HepG2 (cell line): ENCODE measurements at regions not wholly inside any gene's neighbourhood (a gene's known extent, or its start where the extent isn't known, plus 50 kb on each side); places are given as distances from the start of the nearest gene placed in this dataset.
A peak's percentile ranks its signal among the peaks of the same experiment; 100 is the strongest.

Experiments used
- ATAC-seq: fragments of 200-7000 bp; cut with Tn5 transposase; 3 replicates; pipeline ENCODE4 v1.9.1; 2020; ENCODE audit warnings: mild to moderate bottlenecking, moderate library complexity
- BruUV-seq: library from RNA; stranded (reverse); fragments of 400-500 nt; replicated peaks from 2 replicates; lab custom pipeline; 2021; lab: Mats Ljungman, UMichigan
- CTCF ChIA-PET: fragments of 300-600 bp; formaldehyde crosslinking; extraction: SDS; loops from one replicate; lab custom pipeline; 2021; ENCODE audit warnings: low total read pairs, inconsistent platforms, low intra/inter-chr PET ratio; lab: Yijun Ruan, JAX
- POLR2A ChIA-PET: fragments of 350-600 bp; sonication (Branson Sonifier 250); formaldehyde crosslinking; loops from one replicate; lab custom pipeline; 2020; ENCODE audit warnings: antibody characterized with exemption, inconsistent platforms; lab: Yijun Ruan, JAX
- DNase-seq: peaks from one replicate; pipeline ENCODE4 v3.0.0-alpha.2; 2015; ENCODE audit warnings: low spot score
- FAIRE-seq: peaks from 3 replicates; lab custom pipeline; 2011; peaks lifted over from hg19 to GRCh38; lab: Jason Lieb, UNC
- H2AFZ ChIP-seq: one replicate; pipeline ENCODE4 v1.6.1; 2011; ENCODE audit warnings: low read length, inconsistent platforms
- H3K27ac ChIP-seq: fragments of 300-600 bp; 3 replicates; pipeline ENCODE4 v1.8.0; 2011; ENCODE audit warnings: mixed run types, mild to moderate bottlenecking, mixed read lengths, low read length, inconsistent platforms; ENCODE audit not compliant: insufficient read depth; ENCODE audit errors: extremely low read length
- H3K27me3 ChIP-seq, 2 experiments: fragments of 200-600 bp in 1 of 2; 2 replicates in 1 of 2; 3 replicates in 1 of 2; pipeline versions ENCODE4 v1.6.0 to v1.8.0; 2011; ENCODE audit warnings: low read length in 2 of 2, mild to moderate bottlenecking in 2 of 2, moderate library complexity in 2 of 2, inconsistent platforms in 1 of 2; ENCODE audit not compliant: insufficient read depth in 2 of 2, control insufficient read depth in 1 of 2
- H3K36me3 ChIP-seq, 2 experiments: fragments of 200-600 bp in 1 of 2; replicated peaks in 1 of 2; 2 replicates in 1 of 2; 3 replicates in 1 of 2; pipeline versions ENCODE4 v1.5.1 to v1.8.0; 2011; ENCODE audit warnings: low read length in 2 of 2, inconsistent platforms in 1 of 2; ENCODE audit not compliant: insufficient read depth in 2 of 2, control insufficient read depth in 1 of 2
- H3K4me1 ChIP-seq: 2 replicates; pipeline ENCODE4 v1.5.1; 2012; ENCODE audit warnings: low read length, inconsistent platforms; ENCODE audit not compliant: insufficient read depth
- H3K4me2 ChIP-seq: 2 replicates; pipeline ENCODE4 v1.6.0; 2011; ENCODE audit warnings: low read depth, low read length, inconsistent platforms
- H3K4me3 ChIP-seq, 3 experiments: fragments of 200-600 bp in 1 of 3; sonication (generic), shearing (Covaris generic) in 1 of 3; replicated peaks in 1 of 3; 2 replicates each; pipeline ENCODE4 v1.5.1; 2011 to 2016; ENCODE audit warnings: low read length in 3 of 3, inconsistent platforms in 2 of 3, low read depth in 2 of 3, mild to moderate bottlenecking in 2 of 3, control low read depth in 1 of 3, mixed read lengths in 1 of 3; ENCODE audit not compliant: insufficient read depth in 1 of 3
- H3K79me2 ChIP-seq: one replicate; pipeline ENCODE4 v1.6.1; 2011; ENCODE audit warnings: low read length, inconsistent platforms; ENCODE audit not compliant: insufficient read depth
- H3K9ac ChIP-seq: 2 replicates; pipeline ENCODE4 v1.6.0; 2011; ENCODE audit warnings: mild to moderate bottlenecking, low read depth, low read length, inconsistent platforms; ENCODE audit not compliant: insufficient read depth
- H3K9me3 ChIP-seq: 2 replicates; pipeline ENCODE4 v1.5.1; 2012; ENCODE audit warnings: mild to moderate bottlenecking, low read length
- H4K20me1 ChIP-seq: 2 replicates; pipeline ENCODE4 v1.6.0; 2011; ENCODE audit warnings: inconsistent platforms, mild to moderate bottlenecking, low read length, moderate library complexity; ENCODE audit not compliant: insufficient read depth
- MAFG ChIP-seq: sonication (generic); formaldehyde crosslinking; IDR thresholded peaks from 2 replicates; pipeline ENCODE4 v1.5.1; 2020; ENCODE audit warnings: mild to moderate bottlenecking, missing genetic modification reagents
- NBN ChIP-seq: fragments of 450-650 bp; conservative IDR thresholded peaks from 2 replicates; pipeline ENCODE4 v1.6.1; 2017
- NONO ChIP-seq, 2 experiments: fragments of 450-650 bp in 1 of 2; sonication (generic) in 1 of 2; formaldehyde crosslinking in 1 of 2; IDR thresholded peaks in 1 of 2; conservative IDR thresholded peaks in 1 of 2; 2 replicates each; pipeline versions ENCODE4 v1.6.1 to v1.8.0; 2017 to 2022; ENCODE audit warnings: mild to moderate bottlenecking in 1 of 2, missing genetic modification reagents in 1 of 2, moderate library complexity in 1 of 2
- XBP1 ChIP-seq: sonication (generic); formaldehyde crosslinking; IDR thresholded peaks from 2 replicates; pipeline ENCODE4 v1.5.0; 2020; ENCODE audit warnings: missing genetic modification reagents
- ZC3H4 ChIP-seq: sonication (generic); formaldehyde crosslinking; IDR thresholded peaks from 2 replicates; pipeline ENCODE4 v1.4.0; 2020; ENCODE audit warnings: missing genetic modification reagents, borderline replicate concordance
- ZFP41 ChIP-seq: sonication (generic); formaldehyde crosslinking; IDR thresholded peaks from 2 replicates; pipeline ENCODE4 v1.4.0; 2020; ENCODE audit warnings: mild to moderate bottlenecking, missing genetic modification reagents, borderline replicate concordance
- ZNF362 ChIP-seq: sonication (generic); formaldehyde crosslinking; IDR thresholded peaks from 2 replicates; pipeline ENCODE4 v1.4.0; 2020; ENCODE audit warnings: missing genetic modification reagents, mild to moderate bottlenecking, borderline replicate concordance
- WGBS: methylation state at CpG from one replicate; pipeline ENCODE4 v1.1.6; 2017; ENCODE audit warnings: low lambda C conversion rate; 5-methylcytosine and 5-hydroxymethylcytosine counted together
- in situ Hi-C: cut with HindIII; loops from 2 replicates; pipeline ENCODE4 v1.10.0; 2017; ENCODE audit warnings: low pct_unique_long_range_greater_than_20kb; ENCODE audit not compliant: extremely low pct_ligation_motif_present
- intact Hi-C: fragments of 100-400 bp; cut with micrococcal nuclease; formaldehyde crosslinking; loops from one replicate; pipeline ENCODE4 v1.10.0; 2022; ENCODE audit not compliant: unreplicated experiment
- TF ChIP-seq, protein P1 (sequence below): sonication (generic); formaldehyde crosslinking; IDR thresholded peaks from 2 replicates; pipeline ENCODE4 v1.4.0; 2020; ENCODE audit warnings: missing genetic modification reagents

- no peak overlapping the region for H3K9ac ChIP-seq
- POLR2A ChIA-PET = no interaction called here
- no peaks in the 10 kb centered on the region for H3K27me3 ChIP-seq
- H3K9me3 ChIP-seq = no peaks in the 10 kb centered on the region
- WGBS = 11% methylated on average over 17 of the region's 17 CpGs
- no peaks in the 10 kb centered on the region for H3K36me3 ChIP-seq
- no TSS peak for BruUV-seq
- H3K4me2 ChIP-seq = no peak overlapping the region
- TF ChIP-seq NONO (IDR thresholded peaks at IDR 0.05) (0 out of 2 replicates have a peak, but pooled peaks have one; percentile 7), NONO (CRISPR knock-in tag; conservative IDR thresholded peaks at IDR 0.05) (no peak), ZC3H4 (CRISPR knock-in tag) (no peak), ZFP41 (CRISPR knock-in tag) (no peak), MAFG (CRISPR knock-in tag) (no peak), XBP1 (CRISPR knock-in tag) (no peak), NBN (peak; percentile 76; the same call in 1 of the 2 replicates), ZNF362 (no peak)
- TF ChIP-seq, protein P1, sequence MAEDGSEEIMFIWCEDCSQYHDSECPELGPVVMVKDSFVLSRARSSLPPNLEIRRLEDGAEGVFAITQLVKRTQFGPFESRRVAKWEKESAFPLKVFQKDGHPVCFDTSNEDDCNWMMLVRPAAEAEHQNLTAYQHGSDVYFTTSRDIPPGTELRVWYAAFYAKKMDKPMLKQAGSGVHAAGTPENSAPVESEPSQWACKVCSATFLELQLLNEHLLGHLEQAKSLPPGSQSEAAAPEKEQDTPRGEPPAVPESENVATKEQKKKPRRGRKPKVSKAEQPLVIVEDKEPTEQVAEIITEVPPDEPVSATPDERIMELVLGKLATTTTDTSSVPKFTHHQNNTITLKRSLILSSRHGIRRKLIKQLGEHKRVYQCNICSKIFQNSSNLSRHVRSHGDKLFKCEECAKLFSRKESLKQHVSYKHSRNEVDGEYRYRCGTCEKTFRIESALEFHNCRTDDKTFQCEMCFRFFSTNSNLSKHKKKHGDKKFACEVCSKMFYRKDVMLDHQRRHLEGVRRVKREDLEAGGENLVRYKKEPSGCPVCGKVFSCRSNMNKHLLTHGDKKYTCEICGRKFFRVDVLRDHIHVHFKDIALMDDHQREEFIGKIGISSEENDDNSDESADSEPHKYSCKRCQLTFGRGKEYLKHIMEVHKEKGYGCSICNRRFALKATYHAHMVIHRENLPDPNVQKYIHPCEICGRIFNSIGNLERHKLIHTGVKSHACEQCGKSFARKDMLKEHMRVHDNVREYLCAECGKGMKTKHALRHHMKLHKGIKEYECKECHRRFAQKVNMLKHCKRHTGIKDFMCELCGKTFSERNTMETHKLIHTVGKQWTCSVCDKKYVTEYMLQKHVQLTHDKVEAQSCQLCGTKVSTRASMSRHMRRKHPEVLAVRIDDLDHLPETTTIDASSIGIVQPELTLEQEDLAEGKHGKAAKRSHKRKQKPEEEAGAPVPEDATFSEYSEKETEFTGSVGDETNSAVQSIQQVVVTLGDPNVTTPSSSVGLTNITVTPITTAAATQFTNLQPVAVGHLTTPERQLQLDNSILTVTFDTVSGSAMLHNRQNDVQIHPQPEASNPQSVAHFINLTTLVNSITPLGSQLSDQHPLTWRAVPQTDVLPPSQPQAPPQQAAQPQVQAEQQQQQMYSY (CRISPR knock-in tag) = peak; percentile 66
- CTCF ChIA-PET = no interaction called here
- H3K4me3 ChIP-seq = no peak overlapping the region
- in situ Hi-C loops = no loop called here
- FAIRE-seq = no peak
- no peak overlapping the region for H2AFZ ChIP-seq
- ATAC-seq = no peak
- no peak overlapping the region for H3K27ac ChIP-seq
- DNase-seq = no peak
- no peaks in the 10 kb centered on the region for H3K4me1 ChIP-seq
- no peaks in the 10 kb centered on the region for H3K79me2 ChIP-seq
- no peaks in the 10 kb centered on the region for H4K20me1 ChIP-seq
- intact Hi-C loops = no loop called here
Measured at GRCh38 chr2:89831641-89832498, 1140.4 kb downstream of the RPIA start.
